Activated naive CD4-positive, alpha-beta T cell treated with Interleukin-2 at 50 U/mL for 16 hours (primary cell): ENCODE measurements at regions not wholly inside any gene's neighbourhood (a gene's known extent, or its start where the extent isn't known, plus 50 kb on each side); places are given as distances from the start of the nearest gene placed in this dataset.

Source experiments
- DNase-seq: peaks from one replicate; pipeline ENCODE4 v3.0.0-alpha.2; 2020

GRCh38 chr2:123245156-123245555 lies 779.9 kb upstream of the CNTNAP5 start:
- no peak for DNase-seq

DNA sequence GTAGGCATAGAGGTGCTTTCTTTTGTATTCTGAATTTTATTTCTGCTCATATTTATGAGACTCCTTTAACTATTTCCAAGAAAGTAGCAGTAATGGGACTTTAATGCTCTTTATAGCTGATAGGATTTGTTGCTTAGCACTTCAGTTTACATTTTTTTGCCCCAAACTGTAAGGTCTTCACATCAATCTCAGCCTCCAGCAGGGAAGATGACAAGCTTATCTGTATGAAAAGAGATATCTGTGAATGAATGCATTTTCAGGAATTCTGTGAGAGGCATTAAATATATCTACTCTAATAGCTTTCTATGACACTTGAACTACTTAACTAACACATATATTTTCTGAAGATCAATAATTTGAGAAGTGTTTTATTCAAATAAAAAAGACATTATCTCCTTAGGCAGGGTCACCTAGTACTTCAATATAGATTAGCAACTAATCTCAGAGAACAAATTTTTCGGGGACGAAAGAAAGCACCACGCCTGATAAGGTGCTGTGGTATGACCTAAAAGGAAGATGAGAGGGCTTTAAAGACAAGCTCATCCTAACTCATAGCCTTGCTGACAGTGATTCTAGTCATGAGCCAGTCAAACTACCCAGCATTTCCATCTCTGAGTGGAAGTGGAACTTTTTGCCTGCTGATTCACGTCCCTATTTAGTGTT lies 766.1 kb upstream of the CNTNAP5 start:
- DNase-seq, result no peak

GRCh38 chr2:123262856-123263255 lies 762.2 kb upstream of the CNTNAP5 start:
- no peak for DNase-seq

DNA sequence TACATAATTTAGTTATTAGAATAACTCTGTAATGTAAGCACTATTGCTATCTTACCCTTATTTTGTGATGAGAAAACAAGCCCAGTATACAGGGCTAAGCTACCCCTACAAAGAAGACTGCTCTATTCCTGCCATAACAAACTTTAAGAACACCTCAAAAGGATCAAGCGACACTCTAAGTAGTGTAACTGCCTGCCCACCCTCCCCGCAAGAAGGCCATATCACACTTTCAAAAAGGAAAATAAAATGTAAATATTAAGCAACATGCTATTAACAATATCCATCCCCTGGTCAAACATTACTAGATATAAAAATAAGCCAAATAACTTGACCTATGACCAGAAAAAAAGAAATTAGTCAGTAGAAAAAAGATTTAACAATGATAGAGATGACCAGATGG lies 741.7 kb upstream of the CNTNAP5 start:
- DNase-seq, result no peak

DNA sequence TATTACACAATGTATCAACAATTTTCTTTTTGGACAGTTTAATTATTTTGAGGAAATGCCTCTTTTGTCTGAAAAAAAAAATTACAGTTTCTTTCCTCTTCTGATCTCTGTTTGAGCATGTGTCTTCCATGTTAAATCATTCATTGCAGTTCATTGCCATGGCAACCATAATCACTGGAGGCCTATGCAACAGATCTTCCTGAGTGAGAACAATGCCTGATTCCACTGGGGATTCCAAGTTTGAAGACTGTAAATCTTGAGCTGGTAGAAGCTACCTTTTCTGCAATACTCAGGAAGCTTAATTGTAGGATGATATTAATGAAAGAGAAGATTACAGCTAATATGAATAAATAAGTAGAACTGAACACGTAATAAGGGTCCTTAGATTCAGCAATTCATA lies 721.4 kb upstream of the CNTNAP5 start:
- DNase-seq, result no peak
